Hepatocyte (in vitro differentiated cells): ENCODE measurements at regions not wholly inside any gene's neighbourhood (a gene's known extent, or its start where the extent isn't known, plus 50 kb on each side); places are given as distances from the start of the nearest gene placed in this dataset.
"Not testable (repeated sequence)": the region's sequence is repeated elsewhere in the genome, so short reads cannot be mapped to it uniquely, and the experiment has no call there.

Source experiments
- DNase-seq: peaks from one replicate; pipeline ENCODE4 v3.0.0-alpha.2; 2016; ENCODE audit warnings: low spot score
- H2AFZ ChIP-seq: fragments of 200-600 bp; sonication (generic); 2 replicates; pipeline ENCODE4 v1.6.0; 2016; ENCODE audit warnings: antibody characterized with exemption, mild to moderate bottlenecking
- H3K27ac ChIP-seq: fragments of 200-600 bp; sonication (generic); 2 replicates; pipeline ENCODE4 v1.5.1; 2016; ENCODE audit warnings: mild to moderate bottlenecking
- H3K27me3 ChIP-seq: fragments of 200-600 bp; sonication (generic); 2 replicates; pipeline ENCODE4 v1.6.1; 2016
- H3K36me3 ChIP-seq: fragments of 200-600 bp; sonication (generic); replicated peaks from 2 replicates; pipeline ENCODE4 v1.5.1; 2016; ENCODE audit warnings: low read depth; ENCODE audit not compliant: insufficient read depth
- H3K4me1 ChIP-seq: fragments of 200-600 bp; sonication (generic); 2 replicates; pipeline ENCODE4 v1.5.1; 2016; ENCODE audit warnings: mild to moderate bottlenecking, moderate library complexity; ENCODE audit not compliant: insufficient read depth
- H3K4me2 ChIP-seq: fragments of 200-600 bp; sonication (generic); 2 replicates; pipeline ENCODE4 v1.6.0; 2016
- H3K4me3 ChIP-seq: fragments of 200-600 bp; sonication (generic); 2 replicates; pipeline ENCODE4 v1.5.1; 2016; ENCODE audit warnings: mild to moderate bottlenecking
- H3K79me2 ChIP-seq: fragments of 200-600 bp; sonication (generic); 2 replicates; pipeline ENCODE4 v1.6.0; 2017; ENCODE audit warnings: mild to moderate bottlenecking
- H3K9me2 ChIP-seq: fragments of 200-600 bp; sonication (generic); replicated peaks from 2 replicates; pipeline ENCODE4 v1.6.0; 2017; ENCODE audit warnings: mild to moderate bottlenecking; ENCODE audit not compliant: insufficient read depth
- H3K9me3 ChIP-seq: fragments of 200-600 bp; sonication (generic); 2 replicates; pipeline ENCODE4 v1.5.1; 2016; ENCODE audit warnings: low read depth, mild to moderate bottlenecking
- H4K20me1 ChIP-seq: fragments of 200-600 bp; sonication (generic); 2 replicates; pipeline ENCODE4 v1.6.0; 2016; ENCODE audit warnings: mild to moderate bottlenecking; ENCODE audit not compliant: insufficient read depth, poor library complexity, severe bottlenecking
- CTCF ChIP-seq: fragments of 200-600 bp; sonication (generic); IDR thresholded peaks from 2 replicates; pipeline ENCODE4 v1.5.1; 2016; ENCODE audit warnings: antibody characterized with exemption, mild to moderate bottlenecking; ENCODE audit not compliant: poor library complexity
- EZH2 ChIP-seq: fragments of 200-600 bp; sonication (generic); IDR thresholded peaks from 2 replicates; pipeline ENCODE4 v1.6.1; 2016; ENCODE audit warnings: antibody characterized with exemption, mild to moderate bottlenecking, borderline replicate concordance
- EZH2phosphoT487 ChIP-seq: fragments of 200-600 bp; sonication (generic); IDR thresholded peaks from one replicate; pipeline ENCODE4 v1.6.1; 2018; ENCODE audit warnings: antibody characterized with exemption, mild to moderate bottlenecking, low read depth, moderate library complexity; ENCODE audit not compliant: unreplicated experiment, severe bottlenecking
- WGBS: methylation state at CpG from one replicate; pipeline ENCODE4 v1.1.6; 2016; ENCODE audit warnings: low lambda C conversion rate; ENCODE audit errors: missing lambda C conversion rate; 5-methylcytosine and 5-hydroxymethylcytosine counted together

GRCh38 chr9:85466834-85467233, 274.9 kb downstream of the AGTPBP1 start:
- no peak overlapping the region for H3K4me2 ChIP-seq
- H3K4me3 ChIP-seq, result no peak overlapping the region
- no peak overlapping the region for H2AFZ ChIP-seq
- H3K9me2 ChIP-seq, result no peaks in the 10 kb centered on the region
- no peak for DNase-seq
- TF ChIP-seq CTCF, result no peak
- no peak for TF ChIP-seq EZH2phosphoT487
- TF ChIP-seq EZH2, result no peak
- whole genome bisulfite sequencing, result 81% methylated on average over 10 of the region's 10 CpGs
- H3K79me2 ChIP-seq, result no peaks in the 10 kb centered on the region
- H3K36me3 ChIP-seq, result no peaks in the 10 kb centered on the region
- H3K4me1 ChIP-seq, result no peaks in the 10 kb centered on the region
- no peaks in the 10 kb centered on the region for H3K27me3 ChIP-seq
- no peak overlapping the region for H3K27ac ChIP-seq
- H3K9me3 ChIP-seq, result no peaks in the 10 kb centered on the region
- H4K20me1 ChIP-seq, result no peaks in the 10 kb centered on the region

- not testable (repeated sequence) for H3K27ac ChIP-seq, H3K9me3 ChIP-seq, H4K20me1 ChIP-seq, H3K79me2 ChIP-seq, H2AFZ ChIP-seq, H3K27me3 ChIP-seq, DNase-seq, H3K4me1 ChIP-seq, H3K4me2 ChIP-seq, H3K9me2 ChIP-seq, H3K4me3 ChIP-seq, H3K36me3 ChIP-seq
- WGBS, result 81% methylated on average over 5 of the region's 5 CpGs
Observed at GRCh38 chr9:85458114-85458864, 283.5 kb downstream of the AGTPBP1 start.

GRCh38 chr9:85453850-85454249, 287.9 kb downstream of the AGTPBP1 start:
- Histone ChIP-seq H3K79me2 (no peaks in the 10 kb centered on the region), H2AFZ (no peak overlapping the region), H3K4me3 (no peak overlapping the region), H3K27ac (no peak overlapping the region), H3K27me3 (no peaks in the 10 kb centered on the region), H3K36me3 (no peaks in the 10 kb centered on the region), H3K4me1 (no peaks in the 10 kb centered on the region), H3K9me2 (no peaks in the 10 kb centered on the region), H4K20me1 (no peaks in the 10 kb centered on the region), H3K9me3 (no peaks in the 10 kb centered on the region), H3K4me2 (no peak overlapping the region)
- WGBS, result 76% methylated on average over 5 of the region's 5 CpGs
- no peak for DNase-seq
- TF ChIP-seq EZH2phosphoT487 (no peak), EZH2 (no peak), CTCF (no peak)

- WGBS, result 42% methylated on average over 1 of the region's 1 CpG
- no peaks in the 10 kb centered on the region for H4K20me1 ChIP-seq
- H3K4me3 ChIP-seq, result no peak overlapping the region
Observed at GRCh38 chr9:85452841-85453240, 288.9 kb downstream of the AGTPBP1 start.

More at GRCh38 chr9:85452841-85453240, 288.9 kb downstream of the AGTPBP1 start:
- TF ChIP-seq CTCF, result no peak
- TF ChIP-seq EZH2phosphoT487, result no peak
- no peak for TF ChIP-seq EZH2
- H3K27me3 ChIP-seq, result no peaks in the 10 kb centered on the region
- no peak overlapping the region for H2AFZ ChIP-seq
- no peaks in the 10 kb centered on the region for H3K79me2 ChIP-seq
- H3K9me3 ChIP-seq, result no peaks in the 10 kb centered on the region
- H3K4me2 ChIP-seq, result no peak overlapping the region
- H3K4me1 ChIP-seq, result no peaks in the 10 kb centered on the region
- no peak overlapping the region for H3K27ac ChIP-seq
- no peak for DNase-seq
- no peaks in the 10 kb centered on the region for H3K9me2 ChIP-seq
- no peaks in the 10 kb centered on the region for H3K36me3 ChIP-seq
